BJ (cell line): ENCODE measurements at regions not wholly inside any gene's neighbourhood (a gene's known extent, or its start where the extent isn't known, plus 50 kb on each side); places are given as distances from the start of the nearest gene placed in this dataset.

Source experiments
- CTCF ChIA-PET: fragments of 350-600 bp; formaldehyde crosslinking; extraction: SDS; loops from one replicate; lab custom pipeline; 2021; ENCODE audit warnings: antibody characterized with exemption, inconsistent platforms; lab: Yijun Ruan, JAX
- POLR2A ChIA-PET: fragments of 300-600 bp; sonication (Branson Sonifier 250); formaldehyde crosslinking; extraction: SDS; loops from one replicate; lab custom pipeline; 2021; ENCODE audit warnings: antibody characterized with exemption; lab: Charles Lee
- DNase-seq: peaks from one replicate; pipeline ENCODE4 v3.0.0-alpha.2; 2011; ENCODE audit warnings: low read depth
- H3K27me3 ChIP-seq: 2 replicates; pipeline ENCODE4 v1.6.0; 2011; ENCODE audit warnings: low read length; ENCODE audit not compliant: control insufficient read depth, insufficient read depth
- H3K36me3 ChIP-seq: 2 replicates; pipeline ENCODE4 v1.5.1; 2011; ENCODE audit warnings: low read length; ENCODE audit not compliant: control insufficient read depth, insufficient read depth
- H3K4me3 ChIP-seq: 2 replicates; pipeline ENCODE4 v1.5.1; 2011; ENCODE audit warnings: low read depth, mild to moderate bottlenecking, control low read depth, low read length
- CTCF ChIP-seq: IDR thresholded peaks from 2 replicates; pipeline ENCODE4 v1.5.1; 2011; ENCODE audit warnings: low read depth, mild to moderate bottlenecking, control low read depth, inconsistent platforms, low read length, moderate library complexity; ENCODE audit not compliant: insufficient read depth

DNA sequence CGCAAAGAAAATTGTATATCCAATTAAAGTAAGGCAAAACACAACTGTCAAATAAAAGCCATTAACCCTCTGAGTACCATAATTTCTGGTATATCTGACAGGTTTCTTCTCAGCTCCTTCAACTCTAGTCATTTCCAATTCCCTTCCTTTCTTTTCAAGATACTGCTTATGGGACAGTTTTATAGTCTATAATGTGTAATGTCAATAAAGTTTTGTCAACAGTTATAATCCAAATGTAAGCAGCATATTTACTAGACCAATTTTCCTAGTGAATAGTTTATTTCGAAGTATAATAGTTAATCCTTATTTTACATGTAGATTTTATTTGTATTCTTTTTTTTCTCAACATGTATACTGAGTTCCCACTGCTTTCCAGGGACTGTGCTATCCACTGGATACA lies 1081.8 kb downstream of the EPHA7 start:
- H3K4me3 ChIP-seq = no peak overlapping the region
- ChIA-PET CTCF (no interaction called here), POLR2A (no interaction called here)
- H3K36me3 ChIP-seq = no peaks in the 10 kb centered on the region
- H3K27me3 ChIP-seq = no peaks in the 10 kb centered on the region
- DNase-seq = no peak
- no peak for TF ChIP-seq CTCF

GRCh38 chr6:92329208-92329847 lies 1090.0 kb downstream of the EPHA7 start:
- no peak for TF ChIP-seq CTCF
- Histone ChIP-seq H3K4me3 (no peak overlapping the region), H3K36me3 (no peaks in the 10 kb centered on the region), H3K27me3 (no peaks in the 10 kb centered on the region)
- ChIA-PET CTCF (no interaction called here), POLR2A (no interaction called here)
- DNase-seq = no peak

DNA sequence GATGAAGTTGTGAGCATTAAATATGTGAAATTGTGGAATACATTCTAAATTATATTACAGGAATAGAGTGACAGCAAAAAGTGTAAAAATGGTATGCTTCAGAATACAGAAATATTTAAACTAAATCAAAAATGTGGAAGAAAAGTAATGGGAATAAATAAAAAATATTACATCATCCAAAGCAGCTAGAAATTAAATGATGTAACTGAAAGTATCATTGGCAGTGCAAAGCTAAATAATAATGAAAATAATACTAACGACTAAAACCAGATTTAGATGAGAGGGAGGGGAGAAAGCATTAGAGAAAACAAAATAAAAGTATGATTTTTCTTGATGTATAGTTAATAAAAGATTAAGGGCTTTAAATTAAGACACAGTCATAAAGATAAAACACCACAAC lies 1104.0 kb downstream of the EPHA7 start:
- no peaks in the 10 kb centered on the region for H3K36me3 ChIP-seq
- no peak for DNase-seq
- no peak overlapping the region for H3K4me3 ChIP-seq
- CTCF ChIA-PET = no interaction called here
- TF ChIP-seq CTCF = no peak
- no peaks in the 10 kb centered on the region for H3K27me3 ChIP-seq
- POLR2A ChIA-PET = no interaction called here

- POLR2A ChIA-PET = no interaction called here
- TF ChIP-seq CTCF = no peak
- no peak overlapping the region for H3K4me3 ChIP-seq
- DNase-seq = no peak
- H3K27me3 ChIP-seq = no peaks in the 10 kb centered on the region
- CTCF ChIA-PET = interaction anchor here (0.7 kb wide), 1 partner anchor 85 kb away, joined by 5 read pairs; no protein-coding TSS in a partner anchor
- no peaks in the 10 kb centered on the region for H3K36me3 ChIP-seq
Observed at GRCh38 chr6:92297101-92297500, 1122.3 kb downstream of the EPHA7 start.

DNA sequence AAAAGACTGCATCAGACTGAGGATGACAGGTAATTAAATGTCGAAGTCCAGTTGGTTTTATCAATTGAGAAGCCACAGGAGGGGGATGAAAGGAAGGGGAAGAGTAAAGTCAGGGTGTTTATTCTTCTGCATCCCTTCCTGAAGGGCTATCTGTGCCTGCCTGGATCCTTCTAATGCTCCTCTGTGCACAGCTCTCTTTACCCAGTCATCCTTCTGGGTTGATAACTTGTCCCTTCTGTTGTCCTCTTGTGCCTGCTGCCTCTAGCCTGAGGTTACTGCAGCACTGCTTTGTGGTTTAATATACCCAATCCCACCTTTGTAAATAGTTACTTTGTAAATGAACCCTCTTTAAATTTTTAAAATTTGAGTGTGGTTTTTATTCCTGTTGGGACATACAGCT lies 1127.3 kb downstream of the EPHA7 start:
- POLR2A ChIA-PET = interaction anchor here (0.6 kb wide), 1 partner anchor 38 kb away, joined by 14 read pairs; no protein-coding TSS in a partner anchor
- CTCF ChIA-PET = no interaction called here
- no peak for TF ChIP-seq CTCF

More for the DNA sequence above, 1127.3 kb downstream of the EPHA7 start:
- no peak overlapping the region for H3K4me3 ChIP-seq
- no peaks in the 10 kb centered on the region for H3K27me3 ChIP-seq
- no peak for DNase-seq
- H3K36me3 ChIP-seq = no peaks in the 10 kb centered on the region
